ENCODE measurements at regions not wholly inside any gene's neighbourhood (a gene's known extent, or its start where the extent isn't known, plus 50 kb on each side); places are given as distances from the start of the nearest gene placed in this dataset.
"Not testable (repeated sequence)": the region's sequence is repeated elsewhere in the genome, so short reads cannot be mapped to it uniquely, and the experiment has no call there.

- not testable (repeated sequence) for TF ChIP-seq CTCF (IDR thresholded peaks at IDR 0.05); TCF7L2 (IDR thresholded peaks at IDR 0.05; ENCODE audit: low read depth, low read length); REST (IDR thresholded peaks at IDR 0.05; ENCODE audit: insufficient read depth in 1 of 2, low read depth in 2 of 2, low read length in 1 of 2); SIN3A (IDR thresholded peaks at IDR 0.05; ENCODE audit: borderline replicate concordance, insufficient read depth, low read depth, low read length); POLR2AphosphoS5 (IDR thresholded peaks at IDR 0.05; ENCODE audit: low read depth, low read length)
Observed at GRCh38 chr3:195984392-195985030, 76.2 kb upstream of the TNK2 start.

All from Panc1 (cell line).